ENCODE measurements at regions not wholly inside any gene's neighbourhood (a gene's known extent, or its start where the extent isn't known, plus 50 kb on each side); places are given as distances from the start of the nearest gene placed in this dataset.
A peak's percentile ranks its signal among the peaks of the same experiment; 100 is the strongest.
"Not testable (repeated sequence)": the region's sequence is repeated elsewhere in the genome, so short reads cannot be mapped to it uniquely, and the experiment has no call there.

- POLR2A ChIA-PET = interaction anchor here (0.6 kb wide), 1 partner anchor 11 kb away, joined by 3 read pairs; no protein-coding TSS in a partner anchor
- Histone ChIP-seq H3K4me3 (ENCODE audit: low read depth, low read length) (no peak overlapping the region), H3K27me3 (ENCODE audit: control insufficient read depth, insufficient read depth, low read length) (no peaks in the 10 kb centered on the region), H3K36me3 (ENCODE audit: control insufficient read depth, insufficient read depth, low read length) (no peaks in the 10 kb centered on the region)
- TF ChIP-seq CTCF (IDR thresholded peaks at IDR 0.05; ENCODE audit: insufficient read depth, low read depth, low read length) = no peak
- CTCF ChIA-PET = no interaction called here
- DNase-seq (ENCODE audit: low read depth) = peak; percentile 33
Observed at GRCh38 chr1:221576268-221576667, 165.6 kb downstream of the DUSP10 start.

GRCh38 chr1:221583465-221583864 is 158.4 kb downstream of the DUSP10 start:
- no peaks in the 10 kb centered on the region for H3K27me3 ChIP-seq (ENCODE audit: control insufficient read depth, insufficient read depth, low read length)
- no peak for TF ChIP-seq CTCF (IDR thresholded peaks at IDR 0.05; ENCODE audit: insufficient read depth, low read depth, low read length)
- ChIA-PET CTCF (interaction anchor here (1.1 kb wide), 1 partner anchor 17 kb away, joined by 3 read pairs; no protein-coding TSS in a partner anchor), POLR2A (no interaction called here)
- no peak for DNase-seq (ENCODE audit: low read depth)
- no peak overlapping the region for H3K4me3 ChIP-seq (ENCODE audit: low read depth, low read length)
- no peaks in the 10 kb centered on the region for H3K36me3 ChIP-seq (ENCODE audit: control insufficient read depth, insufficient read depth, low read length)

- H3K36me3 ChIP-seq (ENCODE audit: control insufficient read depth, insufficient read depth, low read length); POLR2A ChIA-PET; H3K4me3 ChIP-seq (ENCODE audit: low read depth, low read length): not testable (repeated sequence)
Observed at GRCh38 chr1:221587013-221587412, 154.9 kb downstream of the DUSP10 start.

DNA sequence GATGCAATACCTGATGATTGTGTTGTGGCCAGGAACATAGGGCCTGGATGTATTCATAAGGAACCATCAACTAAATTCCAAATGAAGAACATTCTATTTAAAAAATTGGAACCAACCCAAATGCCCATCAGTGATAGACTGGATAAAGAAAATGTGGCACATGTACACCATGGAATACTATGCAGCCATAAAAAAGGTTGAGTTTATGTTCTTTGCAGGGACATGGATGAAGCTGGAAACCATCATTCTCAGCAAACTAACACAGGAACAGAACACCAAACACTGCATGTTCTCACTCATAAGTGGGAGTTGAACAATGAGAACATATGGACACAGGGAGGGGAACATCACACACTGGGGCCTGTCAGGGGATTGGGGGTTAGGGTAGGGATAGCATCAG is 150.6 kb downstream of the DUSP10 start:
- DNase-seq (ENCODE audit: low read depth); H3K27me3 ChIP-seq (ENCODE audit: control insufficient read depth, insufficient read depth, low read length); H3K4me3 ChIP-seq (ENCODE audit: low read depth, low read length); POLR2A ChIA-PET; H3K36me3 ChIP-seq (ENCODE audit: control insufficient read depth, insufficient read depth, low read length); CTCF ChIA-PET: not testable (repeated sequence)

More at GRCh38 chr1:221587013-221587412, 154.9 kb downstream of the DUSP10 start:
- DNase-seq (ENCODE audit: low read depth); H3K27me3 ChIP-seq (ENCODE audit: control insufficient read depth, insufficient read depth, low read length); CTCF ChIA-PET: not testable (repeated sequence)

DNA sequence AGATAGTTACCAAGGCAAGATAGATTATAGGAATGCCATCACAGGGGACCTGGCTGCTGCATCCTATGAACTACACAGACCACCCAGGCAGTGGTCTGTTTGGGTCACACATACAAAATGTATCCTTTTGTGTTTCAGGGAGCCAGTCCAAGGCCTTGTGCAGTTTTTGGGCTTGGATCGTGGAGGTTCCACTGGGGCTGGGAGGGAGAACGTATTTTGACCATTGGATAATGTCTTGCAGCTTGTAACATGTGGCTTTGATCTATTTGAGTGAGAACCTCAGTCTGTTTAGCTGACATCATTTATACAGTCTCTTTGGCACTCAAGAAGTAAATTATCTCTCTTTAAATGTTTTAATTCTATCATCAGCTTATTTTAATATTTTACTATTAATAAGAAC is 147.3 kb downstream of the DUSP10 start:
- Histone ChIP-seq H3K4me3 (ENCODE audit: low read depth, low read length) (no peak overlapping the region), H3K27me3 (ENCODE audit: control insufficient read depth, insufficient read depth, low read length) (no peaks in the 10 kb centered on the region), H3K36me3 (ENCODE audit: control insufficient read depth, insufficient read depth, low read length) (no peaks in the 10 kb centered on the region)
- POLR2A ChIA-PET = no interaction called here
- DNase-seq (ENCODE audit: low read depth) = no peak
- CTCF ChIA-PET = interaction anchor here (1.1 kb wide), 1 partner anchor 43 kb away, joined by 3 read pairs; no protein-coding TSS in a partner anchor
- TF ChIP-seq CTCF (IDR thresholded peaks at IDR 0.05; ENCODE audit: insufficient read depth, low read depth, low read length) = no peak

DNA sequence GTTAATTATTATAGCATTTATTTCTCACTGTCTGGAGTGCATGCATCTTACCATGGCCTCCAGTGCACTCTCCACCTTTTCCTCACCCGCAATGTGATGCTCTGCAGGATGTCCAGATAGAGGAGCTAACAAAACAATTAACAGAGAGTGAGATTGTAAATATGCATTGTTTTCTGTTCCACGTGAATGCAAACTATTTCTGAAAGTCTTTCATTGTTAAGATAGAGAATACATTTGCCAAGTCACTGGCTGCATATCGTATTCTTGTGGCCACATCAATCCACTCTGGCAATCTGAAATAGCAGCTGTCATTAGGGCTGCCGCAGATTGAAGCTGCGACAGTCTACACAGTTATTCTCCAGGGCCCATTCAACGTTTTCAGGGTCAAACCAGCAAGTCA is 143.8 kb downstream of the DUSP10 start:
- H3K27me3 ChIP-seq (ENCODE audit: control insufficient read depth, insufficient read depth, low read length) = no peaks in the 10 kb centered on the region
- ChIA-PET CTCF (no interaction called here), POLR2A (no interaction called here)
- no peak overlapping the region for H3K4me3 ChIP-seq (ENCODE audit: low read depth, low read length)
- H3K36me3 ChIP-seq (ENCODE audit: control insufficient read depth, insufficient read depth, low read length) = no peaks in the 10 kb centered on the region
- TF ChIP-seq CTCF (IDR thresholded peaks at IDR 0.05; ENCODE audit: insufficient read depth, low read depth, low read length) = no peak
- DNase-seq (ENCODE audit: low read depth) = no peak

Data from BJ (cell line).